PFSK-1 (cell line): ENCODE measurements at regions not wholly inside any gene's neighbourhood (a gene's known extent, or its start where the extent isn't known, plus 50 kb on each side); places are given as distances from the start of the nearest gene placed in this dataset.

Experiments used
- FOXP2 ChIP-seq: optimal IDR thresholded peaks from 2 replicates; pipeline ENCODE3; 2011; ENCODE audit warnings: borderline replicate concordance, control low read depth, inconsistent platforms; ENCODE audit not compliant: insufficient read depth; ENCODE audit errors: extremely low read length, extremely low read depth
- POLR2AphosphoS5 ChIP-seq: IDR thresholded peaks from 2 replicates; pipeline ENCODE4 v1.6.1; 2012; ENCODE audit warnings: low read depth, mild to moderate bottlenecking, control low read depth, low read length, moderate library complexity
- REST ChIP-seq, 2 experiments: IDR thresholded peaks; 2 replicates each; pipeline versions ENCODE4 v1.6.1 to v1.8.0; 2011 to 2012; ENCODE audit warnings: low read depth in 2 of 2, low read length in 2 of 2, control low read depth in 1 of 2, inconsistent platforms in 1 of 2, mild to moderate bottlenecking in 1 of 2, moderate library complexity in 1 of 2; ENCODE audit not compliant: insufficient read depth in 1 of 2
- SIN3A ChIP-seq: IDR thresholded peaks from 2 replicates; pipeline ENCODE4 v1.6.1; 2012; ENCODE audit warnings: mild to moderate bottlenecking, low read length, moderate library complexity, borderline replicate concordance; ENCODE audit not compliant: insufficient read depth
- TAF1 ChIP-seq: IDR thresholded peaks from 2 replicates; pipeline ENCODE4 v1.6.1; 2012; ENCODE audit warnings: low read length, control low read depth, borderline replicate concordance; ENCODE audit not compliant: insufficient read depth

GRCh38 chr21:27688773-27689172, 721.9 kb upstream of the ADAMTS5 start:
- TF ChIP-seq FOXP2 (no peak), SIN3A (no peak), POLR2AphosphoS5 (no peak), TAF1 (no peak), REST (IDR thresholded peaks at IDR 0.05; ENCODE audit: insufficient read depth in 1 of 2, low read depth in 2 of 2, low read length in 2 of 2) (no peak)

GRCh38 chr21:27683292-27683691, 716.4 kb upstream of the ADAMTS5 start:
- TF ChIP-seq SIN3A (no peak), TAF1 (no peak), POLR2AphosphoS5 (no peak), FOXP2 (no peak), REST (IDR thresholded peaks at IDR 0.05; ENCODE audit: insufficient read depth in 1 of 2, low read depth in 2 of 2, low read length in 2 of 2) (no peak)

GRCh38 chr21:27681841-27682240, 715.0 kb upstream of the ADAMTS5 start:
- TF ChIP-seq SIN3A (no peak), REST (IDR thresholded peaks at IDR 0.05; ENCODE audit: insufficient read depth in 1 of 2, low read depth in 2 of 2, low read length in 2 of 2) (no peak), POLR2AphosphoS5 (no peak), FOXP2 (no peak), TAF1 (no peak)

- TF ChIP-seq FOXP2 = no peak
- no peak for TF ChIP-seq TAF1
- no peak for TF ChIP-seq SIN3A
- no peak for TF ChIP-seq POLR2AphosphoS5
- TF ChIP-seq REST (IDR thresholded peaks at IDR 0.05; ENCODE audit: insufficient read depth in 1 of 2, low read depth in 2 of 2, low read length in 2 of 2) = no peak
Observed at GRCh38 chr21:27681038-27681437, 714.1 kb upstream of the ADAMTS5 start.

- TF ChIP-seq TAF1 (no peak), POLR2AphosphoS5 (no peak)
Observed at GRCh38 chr21:27680181-27680580, 713.3 kb upstream of the ADAMTS5 start.

- no peak for TF ChIP-seq POLR2AphosphoS5
- TF ChIP-seq SIN3A = no peak
- no peak for TF ChIP-seq TAF1
- TF ChIP-seq REST (IDR thresholded peaks at IDR 0.05; ENCODE audit: insufficient read depth in 1 of 2, low read depth in 2 of 2, low read length in 2 of 2) = no peak
- no peak for TF ChIP-seq FOXP2
Observed at GRCh38 chr21:27678511-27678910, 711.6 kb upstream of the ADAMTS5 start.
